Fibroblast of lung (primary cell): ENCODE measurements at regions not wholly inside any gene's neighbourhood (a gene's known extent, or its start where the extent isn't known, plus 50 kb on each side); places are given as distances from the start of the nearest gene placed in this dataset.

Source experiments
- DNase-seq, 2 donors: peaks; one replicate each; pipeline versions ENCODE4 v3.0.0 to v3.0.0-alpha.2; 2010; ENCODE audit warnings: low read depth in 2 of 2
- H2AFZ ChIP-seq: 2 replicates; pipeline ENCODE4 v1.5.1; 2012; ENCODE audit warnings: low read length, control low read depth, inconsistent platforms
- H3K27ac ChIP-seq: 2 replicates; pipeline ENCODE4 v1.5.1; 2011; ENCODE audit warnings: low read length, control low read depth; ENCODE audit not compliant: insufficient read depth
- H3K27me3 ChIP-seq: 2 replicates; pipeline ENCODE4 v1.5.1; 2011; ENCODE audit warnings: mild to moderate bottlenecking, low read length; ENCODE audit not compliant: control insufficient read depth, insufficient read depth
- H3K36me3 ChIP-seq: 2 replicates; pipeline ENCODE4 v1.5.1; 2011; ENCODE audit warnings: low read length; ENCODE audit not compliant: control insufficient read depth, insufficient read depth
- H3K4me1 ChIP-seq: 2 replicates; pipeline ENCODE4 v1.5.1; 2011; ENCODE audit warnings: low read length; ENCODE audit not compliant: control insufficient read depth, insufficient read depth; ENCODE audit errors: extremely low read depth
- H3K4me2 ChIP-seq: 2 replicates; pipeline ENCODE4 v1.5.1; 2011; ENCODE audit warnings: low read length, control low read depth; ENCODE audit not compliant: insufficient read depth; ENCODE audit errors: extremely low read depth
- H3K4me3 ChIP-seq, 4 experiments: fragments of 200-600 bp in 1 of 4; sonication (generic) in 1 of 4; replicated peaks in 1 of 4; 2 replicates each; pipeline ENCODE4 v1.5.1; 2011 to 2016; ENCODE audit warnings: low read length in 4 of 4, low read depth in 3 of 4, mild to moderate bottlenecking in 3 of 4, control low read depth in 2 of 4, inconsistent platforms in 1 of 4, mixed read lengths in 1 of 4; ENCODE audit not compliant: insufficient read depth in 1 of 4; ENCODE audit errors: control extremely low read depth in 1 of 4
- H3K79me2 ChIP-seq: 2 replicates; pipeline ENCODE4 v1.5.1; 2012; ENCODE audit warnings: mild to moderate bottlenecking, low read length, inconsistent platforms; ENCODE audit not compliant: control insufficient read depth, insufficient read depth
- H3K9ac ChIP-seq: 2 replicates; pipeline ENCODE4 v1.5.1; 2011; ENCODE audit warnings: mild to moderate bottlenecking, low read length, control low read depth; ENCODE audit not compliant: insufficient read depth
- H3K9me3 ChIP-seq: 2 replicates; pipeline ENCODE4 v1.5.1; 2012; ENCODE audit warnings: low read depth, low read length; ENCODE audit not compliant: control insufficient read depth, insufficient read depth
- H4K20me1 ChIP-seq: 2 replicates; pipeline ENCODE4 v1.5.1; 2011; ENCODE audit warnings: low read length; ENCODE audit not compliant: control insufficient read depth, insufficient read depth; ENCODE audit errors: extremely low read depth
- CTCF ChIP-seq, 2 donors: IDR thresholded peaks in 1 of 2; conservative IDR thresholded peaks in 1 of 2; 1 replicate in 1 of 2; 2 replicates in 1 of 2; pipeline ENCODE4 v1.5.1; 2011 to 2012; ENCODE audit warnings: low read length in 2 of 2, control low read depth in 1 of 2, inconsistent platforms in 1 of 2, low read depth in 1 of 2, mild to moderate bottlenecking in 1 of 2
- EZH2 ChIP-seq: IDR thresholded peaks from 2 replicates; pipeline ENCODE4 v1.5.1; 2012; ENCODE audit warnings: low read length, control low read depth, mild to moderate bottlenecking; ENCODE audit errors: missing control alignments

- H3K4me3 ChIP-seq = no peak overlapping the region
- no peak overlapping the region for H3K27ac ChIP-seq
- H3K9ac ChIP-seq = no peak overlapping the region
- H3K4me2 ChIP-seq = no peak overlapping the region
- TF ChIP-seq CTCF (conservative IDR thresholded peaks at IDR 0.05 in 1 of 2, IDR thresholded peaks at IDR 0.05 in 1 of 2; ENCODE audit: low read depth in 1 of 2, low read length in 2 of 2) = no peak
- TF ChIP-seq EZH2 = no peak
- H4K20me1 ChIP-seq = peaks cover 1% of the 10 kb centered on the region
- no peaks in the 10 kb centered on the region for H3K9me3 ChIP-seq
- no peak for DNase-seq
- no peaks in the 10 kb centered on the region for H3K79me2 ChIP-seq
- H3K27me3 ChIP-seq = peaks cover 3% of the 10 kb centered on the region
- H3K36me3 ChIP-seq = no peaks in the 10 kb centered on the region
- H2AFZ ChIP-seq = no peak overlapping the region
- no peaks in the 10 kb centered on the region for H3K4me1 ChIP-seq
Observed at GRCh38 chr7:131949659-131950058, 393.2 kb upstream of the PODXL start.

DNA sequence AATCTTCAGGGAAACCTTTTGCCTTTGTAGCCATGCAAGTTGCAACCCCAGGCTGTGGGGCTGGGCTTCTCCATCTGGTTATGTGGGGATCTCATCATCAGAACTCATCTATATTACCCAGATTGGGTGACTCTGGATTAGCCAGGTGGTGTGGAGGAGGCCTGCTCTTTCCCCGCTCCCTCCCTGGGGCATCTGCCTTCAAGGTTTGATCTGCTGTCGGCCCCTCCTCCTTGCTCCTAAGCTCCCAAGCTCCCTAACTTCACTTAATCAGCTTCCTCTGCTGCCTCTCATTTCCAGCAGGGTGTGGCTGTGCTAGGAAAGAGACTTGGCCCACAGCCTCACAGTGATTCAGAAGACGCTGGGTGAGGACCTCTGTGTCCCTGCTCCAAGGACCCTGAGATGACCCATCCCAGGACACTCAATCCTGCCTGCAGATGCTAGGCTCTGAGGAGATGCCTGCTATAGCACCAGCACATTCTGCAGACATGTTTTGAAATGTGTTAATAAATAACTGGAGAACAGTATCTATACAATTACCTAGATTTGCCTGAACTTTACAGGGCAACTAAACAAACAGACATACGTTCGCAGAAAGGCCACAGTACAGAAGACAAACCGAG, 392.1 kb upstream of the PODXL start:
- H3K27ac ChIP-seq = no peak overlapping the region
- H3K27me3 ChIP-seq = peaks cover 3% of the 10 kb centered on the region
- H3K9ac ChIP-seq = no peak overlapping the region
- H4K20me1 ChIP-seq = peaks cover 1% of the 10 kb centered on the region
- H3K79me2 ChIP-seq = no peaks in the 10 kb centered on the region
- no peaks in the 10 kb centered on the region for H3K36me3 ChIP-seq
- TF ChIP-seq EZH2 = no peak
- no peak for TF ChIP-seq CTCF (conservative IDR thresholded peaks at IDR 0.05 in 1 of 2, IDR thresholded peaks at IDR 0.05 in 1 of 2; ENCODE audit: low read depth in 1 of 2, low read length in 2 of 2)
- no peaks in the 10 kb centered on the region for H3K4me1 ChIP-seq
- H2AFZ ChIP-seq = no peak overlapping the region
- H3K9me3 ChIP-seq = no peaks in the 10 kb centered on the region
- peak; percentile 9 to 54 for DNase-seq
- H3K4me2 ChIP-seq = no peak overlapping the region
- no peak overlapping the region for H3K4me3 ChIP-seq

DNA sequence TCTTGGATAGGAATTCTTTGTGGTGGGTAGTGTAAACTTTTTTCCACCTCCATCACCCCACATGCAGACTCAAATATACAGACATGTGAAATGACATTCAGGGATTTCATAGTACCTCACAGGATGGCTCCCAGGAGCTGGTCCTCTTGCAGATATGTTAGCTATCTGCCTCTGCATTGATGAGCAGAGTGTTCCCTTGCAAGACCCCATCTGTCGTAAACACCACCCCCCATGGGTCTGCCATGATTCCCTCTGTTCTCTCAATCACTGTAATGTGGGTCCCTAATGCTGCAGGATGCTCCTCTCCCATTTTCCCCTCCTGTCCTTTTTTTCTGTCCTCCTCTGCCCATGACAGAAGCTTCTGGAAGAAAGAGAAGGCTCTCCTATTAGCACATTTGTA, 391.2 kb upstream of the PODXL start:
- TF ChIP-seq CTCF (conservative IDR thresholded peaks at IDR 0.05 in 1 of 2, IDR thresholded peaks at IDR 0.05 in 1 of 2; ENCODE audit: low read depth in 1 of 2, low read length in 2 of 2) (no peak), EZH2 (no peak)
- no peaks in the 10 kb centered on the region for H3K4me1 ChIP-seq
- peaks cover 1% of the 10 kb centered on the region for H4K20me1 ChIP-seq
- no peak overlapping the region for H3K4me3 ChIP-seq
- DNase-seq = no peak
- H3K4me2 ChIP-seq = no peak overlapping the region
- H3K36me3 ChIP-seq = no peaks in the 10 kb centered on the region
- H2AFZ ChIP-seq = no peak overlapping the region
- no peak overlapping the region for H3K9ac ChIP-seq
- H3K27me3 ChIP-seq = peaks cover 3% of the 10 kb centered on the region
- no peaks in the 10 kb centered on the region for H3K9me3 ChIP-seq
- H3K27ac ChIP-seq = no peak overlapping the region
- H3K79me2 ChIP-seq = no peaks in the 10 kb centered on the region
